Keratinocyte (primary cell): ENCODE measurements at regions not wholly inside any gene's neighbourhood (a gene's known extent, or its start where the extent isn't known, plus 50 kb on each side); places are given as distances from the start of the nearest gene placed in this dataset.

ENCODE experiments used
- CTCF ChIP-seq, 3 experiments: IDR thresholded peaks in 1 of 3; conservative IDR thresholded peaks in 1 of 3; optimal IDR thresholded peaks in 1 of 3; 2 replicates in 2 of 3; 3 replicates in 1 of 3; pipeline versions ENCODE3 to v1.5.1; 2011; ENCODE audit warnings: low read length in 3 of 3, mild to moderate bottlenecking in 3 of 3, moderate library complexity in 2 of 3, control low read depth in 1 of 3, inconsistent platforms in 1 of 3; ENCODE audit not compliant: insufficient read depth in 2 of 3; ENCODE audit errors: extremely low read depth in 1 of 3
- EZH2 ChIP-seq: IDR thresholded peaks from one replicate; pipeline ENCODE4 v1.6.1; 2012; ENCODE audit warnings: inconsistent platforms, mild to moderate bottlenecking, low read length, moderate library complexity

GRCh38 chr11:45436966-45437365, 150.8 kb upstream of the SYT13 start:
- no peak for TF ChIP-seq EZH2
- TF ChIP-seq CTCF (optimal IDR thresholded peaks at IDR 0.05 in 1 of 3, IDR thresholded peaks at IDR 0.05 in 1 of 3, conservative IDR thresholded peaks at IDR 0.05 in 1 of 3; ENCODE audit: extremely low read depth in 1 of 3, insufficient read depth in 2 of 3, low read length in 3 of 3), result no peak
